Body of pancreas (tissue), 4 donors: ENCODE measurements at regions not wholly inside any gene's neighbourhood (a gene's known extent, or its start where the extent isn't known, plus 50 kb on each side); places are given as distances from the start of the nearest gene placed in this dataset.

Experiments
- ATAC-seq: fragments of 150-250 bp; one replicate; pipeline ENCODE4 v1.9.1; 2016
- DNase-seq, 4 donors: peaks; one replicate each; pipeline ENCODE4 v3.0.0-alpha.2; 2019
- H3K27ac ChIP-seq, 4 donors: fragments of 200-600 bp; sonication (generic); 1 replicate in 3 of 4; 2 replicates in 1 of 4; pipeline versions ENCODE4 v1.5.1 to v1.6.1; 2016 to 2019; ENCODE audit warnings: mild to moderate bottlenecking in 1 of 4, mixed read lengths in 1 of 4, moderate library complexity in 1 of 4
- H3K27me3 ChIP-seq, 2 donors: fragments of 200-600 bp; sonication (generic); one replicate each; pipeline ENCODE4 v1.6.0; 2016; ENCODE audit warnings: mild to moderate bottlenecking in 1 of 2
- H3K36me3 ChIP-seq, 2 donors: fragments of 200-600 bp; sonication (generic); replicated peaks in 1 of 2; 2 replicates each; pipeline ENCODE4 v1.5.1; 2016; ENCODE audit warnings: low read depth in 2 of 2; ENCODE audit not compliant: insufficient read depth in 1 of 2
- H3K4me1 ChIP-seq: fragments of 200-600 bp; sonication (generic); one replicate; pipeline ENCODE4 v1.6.0; 2016
- H3K4me3 ChIP-seq, 2 donors: fragments of 200-600 bp; sonication (generic); 1 replicate in 1 of 2; 2 replicates in 1 of 2; pipeline ENCODE4 v1.5.1; 2016 to 2019
- H3K9me3 ChIP-seq, 3 donors: fragments of 200-600 bp; sonication (generic); 1 replicate in 2 of 3; 2 replicates in 1 of 3; pipeline ENCODE4 v1.5.1; 2016
- POLR2A ChIP-seq, 3 donors: fragments of 450-650 bp; IDR thresholded peaks; one replicate each; pipeline ENCODE4 v1.6.1; 2016; ENCODE audit warnings: antibody characterized with exemption in 3 of 3, mild to moderate bottlenecking in 2 of 3
- WGBS, 2 donors: methylation state at CpG; one replicate each; pipeline ENCODE4 v1.1.5; 2017; 5-methylcytosine and 5-hydroxymethylcytosine counted together
- intact Hi-C: fragments of 100-400 bp; cut with DNase I; formaldehyde crosslinking; loops from one replicate; pipeline ENCODE4 v1.15.1; 2023
- TF ChIP-seq, protein P1 (sequence below), 7 experiments: fragments of 450-650 bp in 4 of 7; fragments of 200-600 bp in 3 of 7; sonication (generic) in 3 of 7; IDR thresholded peaks; one replicate each; pipeline ENCODE4 v1.5.1; 2016 to 2019; ENCODE audit warnings: antibody characterized with exemption in 7 of 7

GRCh38 chr20:60817891-60818290 is 434.2 kb upstream of the CDH4 start:
- H3K27me3 ChIP-seq: no peaks in the 10 kb centered on the region
- DNase-seq (no peak), ATAC-seq (no peak)
- no peaks in the 10 kb centered on the region for H3K4me1 ChIP-seq
- WGBS, 2 donors: 64 to 69% methylated on average over 4 of the region's 4 CpGs
- no peak overlapping the region for H3K4me3 ChIP-seq
- no peak overlapping the region for H3K27ac ChIP-seq
- no peak for TF ChIP-seq POLR2A (IDR thresholded peaks at IDR 0.05)
- TF ChIP-seq, protein P1, sequence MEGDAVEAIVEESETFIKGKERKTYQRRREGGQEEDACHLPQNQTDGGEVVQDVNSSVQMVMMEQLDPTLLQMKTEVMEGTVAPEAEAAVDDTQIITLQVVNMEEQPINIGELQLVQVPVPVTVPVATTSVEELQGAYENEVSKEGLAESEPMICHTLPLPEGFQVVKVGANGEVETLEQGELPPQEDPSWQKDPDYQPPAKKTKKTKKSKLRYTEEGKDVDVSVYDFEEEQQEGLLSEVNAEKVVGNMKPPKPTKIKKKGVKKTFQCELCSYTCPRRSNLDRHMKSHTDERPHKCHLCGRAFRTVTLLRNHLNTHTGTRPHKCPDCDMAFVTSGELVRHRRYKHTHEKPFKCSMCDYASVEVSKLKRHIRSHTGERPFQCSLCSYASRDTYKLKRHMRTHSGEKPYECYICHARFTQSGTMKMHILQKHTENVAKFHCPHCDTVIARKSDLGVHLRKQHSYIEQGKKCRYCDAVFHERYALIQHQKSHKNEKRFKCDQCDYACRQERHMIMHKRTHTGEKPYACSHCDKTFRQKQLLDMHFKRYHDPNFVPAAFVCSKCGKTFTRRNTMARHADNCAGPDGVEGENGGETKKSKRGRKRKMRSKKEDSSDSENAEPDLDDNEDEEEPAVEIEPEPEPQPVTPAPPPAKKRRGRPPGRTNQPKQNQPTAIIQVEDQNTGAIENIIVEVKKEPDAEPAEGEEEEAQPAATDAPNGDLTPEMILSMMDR (IDR thresholded peaks at IDR 0.05): no peak
- H3K9me3 ChIP-seq: no peaks in the 10 kb centered on the region
- intact Hi-C loops: no loop called here
- H3K36me3 ChIP-seq: no peaks in the 10 kb centered on the region

- Histone ChIP-seq H3K9me3 (no peaks in the 10 kb centered on the region), H3K36me3 (no peaks in the 10 kb centered on the region), H3K27ac (no peak overlapping the region), H3K4me3 (no peak overlapping the region), H3K27me3 (no peaks in the 10 kb centered on the region), H3K4me1 (no peaks in the 10 kb centered on the region)
- ATAC-seq (no peak), DNase-seq (no peak)
- intact Hi-C loops: no loop called here
- TF ChIP-seq POLR2A (IDR thresholded peaks at IDR 0.05): no peak
- TF ChIP-seq, protein P1 (IDR thresholded peaks at IDR 0.05): no peak
- 23 to 38% methylated on average over 5 of the region's 5 CpGs for WGBS, 2 donors
Measured at GRCh38 chr20:60819511-60819910, 432.6 kb upstream of the CDH4 start.

- no peaks in the 10 kb centered on the region for H3K27me3 ChIP-seq
- no peaks in the 10 kb centered on the region for H3K4me1 ChIP-seq
- ATAC-seq (no peak), DNase-seq (no peak)
- intact Hi-C loops: no loop called here
- H3K27ac ChIP-seq: no peak overlapping the region
- no peaks in the 10 kb centered on the region for H3K9me3 ChIP-seq
- TF ChIP-seq POLR2A (IDR thresholded peaks at IDR 0.05): no peak
- TF ChIP-seq, protein P1 (IDR thresholded peaks at IDR 0.05): no peak
- H3K36me3 ChIP-seq: no peaks in the 10 kb centered on the region
- 45 to 49% methylated on average over 1 to 4 of the region's 4 CpGs for WGBS, 2 donors
- H3K4me3 ChIP-seq: no peak overlapping the region
Measured at GRCh38 chr20:60820149-60820548, 431.9 kb upstream of the CDH4 start.

- TF ChIP-seq, protein P1 (IDR thresholded peaks at IDR 0.05): no peak
- TF ChIP-seq POLR2A (IDR thresholded peaks at IDR 0.05): no peak
- no peaks in the 10 kb centered on the region for H3K36me3 ChIP-seq
- H3K9me3 ChIP-seq: no peaks in the 10 kb centered on the region
- H3K27ac ChIP-seq: no peak overlapping the region
- ATAC-seq (no peak), DNase-seq (no peak)
- no peaks in the 10 kb centered on the region for H3K27me3 ChIP-seq
- intact Hi-C loops: no loop called here
- WGBS, 2 donors: 53 to 58% methylated on average over 5 of the region's 5 CpGs
- H3K4me1 ChIP-seq: no peaks in the 10 kb centered on the region
- H3K4me3 ChIP-seq: no peak overlapping the region
Measured at GRCh38 chr20:60820918-60821317, 431.1 kb upstream of the CDH4 start.

GRCh38 chr20:60822699-60823607 is 429.1 kb upstream of the CDH4 start:
- Histone ChIP-seq H3K4me1 (no peaks in the 10 kb centered on the region), H3K4me3 (no peak overlapping the region), H3K36me3 (no peaks in the 10 kb centered on the region), H3K27me3 (no peaks in the 10 kb centered on the region), H3K27ac (no peak overlapping the region), H3K9me3 (peaks cover 0 to under 1% (median 0%) of the 10 kb centered on the region in 3 donors)
- 50 to 60% methylated on average over 10 of the region's 10 CpGs for WGBS, 2 donors
- TF ChIP-seq, protein P1 (IDR thresholded peaks at IDR 0.05): no peak
- TF ChIP-seq POLR2A (IDR thresholded peaks at IDR 0.05): no peak
- ATAC-seq (no peak), DNase-seq (no peak)
- intact Hi-C loops: no loop called here
